ENCODE measurements at regions not wholly inside any gene's neighbourhood (a gene's known extent, or its start where the extent isn't known, plus 50 kb on each side); places are given as distances from the start of the nearest gene placed in this dataset.

- TF ChIP-seq, protein P1, sequence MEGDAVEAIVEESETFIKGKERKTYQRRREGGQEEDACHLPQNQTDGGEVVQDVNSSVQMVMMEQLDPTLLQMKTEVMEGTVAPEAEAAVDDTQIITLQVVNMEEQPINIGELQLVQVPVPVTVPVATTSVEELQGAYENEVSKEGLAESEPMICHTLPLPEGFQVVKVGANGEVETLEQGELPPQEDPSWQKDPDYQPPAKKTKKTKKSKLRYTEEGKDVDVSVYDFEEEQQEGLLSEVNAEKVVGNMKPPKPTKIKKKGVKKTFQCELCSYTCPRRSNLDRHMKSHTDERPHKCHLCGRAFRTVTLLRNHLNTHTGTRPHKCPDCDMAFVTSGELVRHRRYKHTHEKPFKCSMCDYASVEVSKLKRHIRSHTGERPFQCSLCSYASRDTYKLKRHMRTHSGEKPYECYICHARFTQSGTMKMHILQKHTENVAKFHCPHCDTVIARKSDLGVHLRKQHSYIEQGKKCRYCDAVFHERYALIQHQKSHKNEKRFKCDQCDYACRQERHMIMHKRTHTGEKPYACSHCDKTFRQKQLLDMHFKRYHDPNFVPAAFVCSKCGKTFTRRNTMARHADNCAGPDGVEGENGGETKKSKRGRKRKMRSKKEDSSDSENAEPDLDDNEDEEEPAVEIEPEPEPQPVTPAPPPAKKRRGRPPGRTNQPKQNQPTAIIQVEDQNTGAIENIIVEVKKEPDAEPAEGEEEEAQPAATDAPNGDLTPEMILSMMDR (IDR thresholded peaks at IDR 0.05 in 8 of 11, conservative IDR thresholded peaks at IDR 0.05 in 3 of 11), result no peak
- TF ChIP-seq POLR2A (IDR thresholded peaks at IDR 0.05), result no peak
These were observed 346.5 kb downstream of the FOXO1 start for GRCh38 chr13:40319699-40320579.
